ENCODE measurements at regions not wholly inside any gene's neighbourhood (a gene's known extent, or its start where the extent isn't known, plus 50 kb on each side); places are given as distances from the start of the nearest gene placed in this dataset.

DNA sequence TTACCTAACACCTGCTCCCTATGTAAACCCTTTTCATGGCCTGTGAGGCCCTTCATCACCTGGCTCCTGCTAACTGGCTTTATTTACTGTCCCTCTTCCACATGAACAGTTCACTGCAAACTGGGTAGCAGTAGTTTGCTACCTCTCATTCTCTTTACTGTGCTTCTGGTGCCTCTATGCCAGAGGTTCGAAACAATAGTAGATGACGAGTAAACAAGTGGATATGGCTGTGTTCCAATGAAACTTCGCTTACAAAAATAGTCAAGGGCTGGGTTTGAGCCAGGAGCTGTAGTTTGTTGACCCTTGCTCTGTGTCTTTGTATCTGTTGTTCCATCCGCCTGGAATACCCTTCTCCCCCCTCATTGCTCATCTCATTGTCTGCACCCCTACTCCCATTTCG lies 233.6 kb upstream of the RMST start:
- ATAC-seq, result no peak
- TF ChIP-seq, protein P1, sequence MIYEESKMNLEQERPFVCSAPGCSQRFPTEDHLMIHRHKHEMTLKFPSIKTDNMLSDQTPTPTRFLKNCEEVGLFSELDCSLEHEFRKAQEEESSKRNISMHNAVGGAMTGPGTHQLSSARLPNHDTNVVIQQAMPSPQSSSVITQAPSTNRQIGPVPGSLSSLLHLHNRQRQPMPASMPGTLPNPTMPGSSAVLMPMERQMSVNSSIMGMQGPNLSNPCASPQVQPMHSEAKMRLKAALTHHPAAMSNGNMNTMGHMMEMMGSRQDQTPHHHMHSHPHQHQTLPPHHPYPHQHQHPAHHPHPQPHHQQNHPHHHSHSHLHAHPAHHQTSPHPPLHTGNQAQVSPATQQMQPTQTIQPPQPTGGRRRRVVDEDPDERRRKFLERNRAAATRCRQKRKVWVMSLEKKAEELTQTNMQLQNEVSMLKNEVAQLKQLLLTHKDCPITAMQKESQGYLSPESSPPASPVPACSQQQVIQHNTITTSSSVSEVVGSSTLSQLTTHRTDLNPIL (CRISPR knock-in tag; IDR thresholded peaks at IDR 0.05; ENCODE audit: low read depth), result no peak
- TF ChIP-seq ISL1 (CRISPR knock-in tag; IDR thresholded peaks at IDR 0.05), result no peak
- no peak for TF ChIP-seq OSR1 (CRISPR knock-in tag; IDR thresholded peaks at IDR 0.05)
- TF ChIP-seq TCF4 (CRISPR knock-in tag; IDR thresholded peaks at IDR 0.05; ENCODE audit: borderline replicate concordance), result no peak
- no peak for TF ChIP-seq ZFP30 (CRISPR knock-in tag; IDR thresholded peaks at IDR 0.05)
- TF ChIP-seq CSDC2 (CRISPR knock-in tag; IDR thresholded peaks at IDR 0.05), result no peak
- TF ChIP-seq, protein P2, sequence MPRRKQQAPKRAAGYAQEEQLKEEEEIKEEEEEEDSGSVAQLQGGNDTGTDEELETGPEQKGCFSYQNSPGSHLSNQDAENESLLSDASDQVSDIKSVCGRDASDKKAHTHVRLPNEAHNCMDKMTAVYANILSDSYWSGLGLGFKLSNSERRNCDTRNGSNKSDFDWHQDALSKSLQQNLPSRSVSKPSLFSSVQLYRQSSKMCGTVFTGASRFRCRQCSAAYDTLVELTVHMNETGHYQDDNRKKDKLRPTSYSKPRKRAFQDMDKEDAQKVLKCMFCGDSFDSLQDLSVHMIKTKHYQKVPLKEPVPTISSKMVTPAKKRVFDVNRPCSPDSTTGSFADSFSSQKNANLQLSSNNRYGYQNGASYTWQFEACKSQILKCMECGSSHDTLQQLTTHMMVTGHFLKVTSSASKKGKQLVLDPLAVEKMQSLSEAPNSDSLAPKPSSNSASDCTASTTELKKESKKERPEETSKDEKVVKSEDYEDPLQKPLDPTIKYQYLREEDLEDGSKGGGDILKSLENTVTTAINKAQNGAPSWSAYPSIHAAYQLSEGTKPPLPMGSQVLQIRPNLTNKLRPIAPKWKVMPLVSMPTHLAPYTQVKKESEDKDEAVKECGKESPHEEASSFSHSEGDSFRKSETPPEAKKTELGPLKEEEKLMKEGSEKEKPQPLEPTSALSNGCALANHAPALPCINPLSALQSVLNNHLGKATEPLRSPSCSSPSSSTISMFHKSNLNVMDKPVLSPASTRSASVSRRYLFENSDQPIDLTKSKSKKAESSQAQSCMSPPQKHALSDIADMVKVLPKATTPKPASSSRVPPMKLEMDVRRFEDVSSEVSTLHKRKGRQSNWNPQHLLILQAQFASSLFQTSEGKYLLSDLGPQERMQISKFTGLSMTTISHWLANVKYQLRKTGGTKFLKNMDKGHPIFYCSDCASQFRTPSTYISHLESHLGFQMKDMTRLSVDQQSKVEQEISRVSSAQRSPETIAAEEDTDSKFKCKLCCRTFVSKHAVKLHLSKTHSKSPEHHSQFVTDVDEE (CRISPR knock-in tag; IDR thresholded peaks at IDR 0.05), result no peak
- TF ChIP-seq SNAI2 (CRISPR knock-in tag; IDR thresholded peaks at IDR 0.05), result no peak

DNA sequence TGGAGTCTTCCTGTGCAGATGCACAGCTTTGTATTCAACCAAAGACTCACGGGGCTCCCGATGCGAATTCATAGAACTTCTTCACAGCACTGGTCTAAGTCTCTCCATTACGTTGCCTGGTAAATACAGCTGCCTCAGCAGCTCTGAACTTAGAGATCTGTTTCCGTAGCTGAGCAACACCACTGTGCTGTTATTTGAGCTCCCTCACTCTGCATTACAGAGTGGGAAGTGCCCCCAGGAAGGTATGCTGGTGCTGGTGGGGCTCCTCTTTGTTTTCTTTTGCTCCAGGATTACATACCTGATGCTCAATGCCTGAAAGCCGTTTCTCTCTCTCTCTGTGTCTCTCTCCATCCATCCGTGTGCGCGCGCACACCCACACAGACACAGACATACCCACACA lies 227.5 kb upstream of the RMST start:
- TF ChIP-seq ZNF70 (CRISPR knock-in tag; IDR thresholded peaks at IDR 0.05) (no peak), PPARA (CRISPR knock-in tag; IDR thresholded peaks at IDR 0.05; ENCODE audit: borderline replicate concordance) (no peak), ESRRG (CRISPR knock-in tag; IDR thresholded peaks at IDR 0.05) (no peak), GLIS3 (CRISPR knock-in tag; IDR thresholded peaks at IDR 0.05) (no peak), ISL1 (CRISPR knock-in tag; IDR thresholded peaks at IDR 0.05) (no peak), BACH2 (CRISPR knock-in tag; IDR thresholded peaks at IDR 0.05; ENCODE audit: borderline replicate concordance) (no peak), ZNF565 (CRISPR knock-in tag; conservative IDR thresholded peaks at IDR 0.05; ENCODE audit: low read depth) (no peak), CSDC2 (CRISPR knock-in tag; IDR thresholded peaks at IDR 0.05) (no peak), ZNF8 (CRISPR knock-in tag; IDR thresholded peaks at IDR 0.05) (no peak), ARNTL (CRISPR knock-in tag; IDR thresholded peaks at IDR 0.05; ENCODE audit: borderline replicate concordance, low read depth) (no peak), ZFP30 (CRISPR knock-in tag; IDR thresholded peaks at IDR 0.05) (no peak), TCF4 (CRISPR knock-in tag; IDR thresholded peaks at IDR 0.05; ENCODE audit: borderline replicate concordance) (no peak), TOX (CRISPR knock-in tag; IDR thresholded peaks at IDR 0.05; ENCODE audit: borderline replicate concordance) (no peak), ZC3H10 (CRISPR knock-in tag; IDR thresholded peaks at IDR 0.05) (no peak), ZFP3 (CRISPR knock-in tag; IDR thresholded peaks at IDR 0.05) (no peak)
- TF ChIP-seq, protein P2 (CRISPR knock-in tag; IDR thresholded peaks at IDR 0.05), result no peak
- TF ChIP-seq, protein P3, sequence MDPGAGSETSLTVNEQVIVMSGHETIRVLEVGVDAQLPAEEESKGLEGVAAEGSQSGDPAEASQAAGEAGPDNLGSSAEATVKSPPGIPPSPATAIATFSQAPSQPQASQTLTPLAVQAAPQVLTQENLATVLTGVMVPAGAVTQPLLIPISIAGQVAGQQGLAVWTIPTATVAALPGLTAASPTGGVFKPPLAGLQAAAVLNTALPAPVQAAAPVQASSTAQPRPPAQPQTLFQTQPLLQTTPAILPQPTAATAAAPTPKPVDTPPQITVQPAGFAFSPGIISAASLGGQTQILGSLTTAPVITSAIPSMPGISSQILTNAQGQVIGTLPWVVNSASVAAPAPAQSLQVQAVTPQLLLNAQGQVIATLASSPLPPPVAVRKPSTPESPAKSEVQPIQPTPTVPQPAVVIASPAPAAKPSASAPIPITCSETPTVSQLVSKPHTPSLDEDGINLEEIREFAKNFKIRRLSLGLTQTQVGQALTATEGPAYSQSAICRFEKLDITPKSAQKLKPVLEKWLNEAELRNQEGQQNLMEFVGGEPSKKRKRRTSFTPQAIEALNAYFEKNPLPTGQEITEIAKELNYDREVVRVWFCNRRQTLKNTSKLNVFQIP (CRISPR knock-in tag; IDR thresholded peaks at IDR 0.05; ENCODE audit: borderline replicate concordance, low read depth), result no peak
- TF ChIP-seq, protein P4, sequence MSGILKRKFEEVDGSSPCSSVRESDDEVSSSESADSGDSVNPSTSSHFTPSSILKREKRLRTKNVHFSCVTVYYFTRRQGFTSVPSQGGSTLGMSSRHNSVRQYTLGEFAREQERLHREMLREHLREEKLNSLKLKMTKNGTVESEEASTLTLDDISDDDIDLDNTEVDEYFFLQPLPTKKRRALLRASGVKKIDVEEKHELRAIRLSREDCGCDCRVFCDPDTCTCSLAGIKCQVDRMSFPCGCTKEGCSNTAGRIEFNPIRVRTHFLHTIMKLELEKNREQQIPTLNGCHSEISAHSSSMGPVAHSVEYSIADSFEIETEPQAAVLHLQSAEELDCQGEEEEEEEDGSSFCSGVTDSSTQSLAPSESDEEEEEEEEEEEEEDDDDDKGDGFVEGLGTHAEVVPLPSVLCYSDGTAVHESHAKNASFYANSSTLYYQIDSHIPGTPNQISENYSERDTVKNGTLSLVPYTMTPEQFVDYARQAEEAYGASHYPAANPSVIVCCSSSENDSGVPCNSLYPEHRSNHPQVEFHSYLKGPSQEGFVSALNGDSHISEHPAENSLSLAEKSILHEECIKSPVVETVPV (CRISPR knock-in tag; IDR thresholded peaks at IDR 0.05), result no peak
- ATAC-seq, result no peak

DNA sequence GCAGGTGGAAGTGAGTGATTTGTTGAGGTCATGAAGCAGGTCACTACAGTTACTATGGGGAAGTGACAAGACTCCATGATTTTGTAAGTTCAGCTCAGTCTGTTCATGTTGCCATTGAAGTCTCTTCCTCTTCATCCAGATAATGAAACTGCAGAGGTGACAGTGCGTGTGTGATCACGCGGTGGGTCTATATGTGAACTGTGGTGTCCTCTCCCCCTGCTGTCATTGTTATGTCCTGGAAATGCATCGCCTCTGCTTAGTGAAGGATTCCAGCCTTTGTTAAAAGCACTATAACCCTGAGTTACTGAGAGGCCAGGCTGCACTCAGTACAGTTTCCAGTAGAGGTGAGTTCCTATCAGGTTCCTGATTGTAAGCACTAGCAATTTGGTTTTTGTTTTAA lies 216.2 kb upstream of the RMST start:
- ATAC-seq, result no peak
- TF ChIP-seq ESRRG (CRISPR knock-in tag; IDR thresholded peaks at IDR 0.05) (no peak), ZNF565 (CRISPR knock-in tag; conservative IDR thresholded peaks at IDR 0.05; ENCODE audit: low read depth) (no peak), ZC3H10 (CRISPR knock-in tag; IDR thresholded peaks at IDR 0.05) (no peak), ARNTL (CRISPR knock-in tag; IDR thresholded peaks at IDR 0.05; ENCODE audit: borderline replicate concordance, low read depth) (no peak), ZFP30 (CRISPR knock-in tag; IDR thresholded peaks at IDR 0.05) (no peak), BACH2 (CRISPR knock-in tag; IDR thresholded peaks at IDR 0.05; ENCODE audit: borderline replicate concordance) (no peak), RARB (CRISPR knock-in tag; IDR thresholded peaks at IDR 0.05) (no peak), ZNF8 (CRISPR knock-in tag; IDR thresholded peaks at IDR 0.05) (no peak), TOX (CRISPR knock-in tag; IDR thresholded peaks at IDR 0.05; ENCODE audit: borderline replicate concordance) (no peak), ISL1 (CRISPR knock-in tag; IDR thresholded peaks at IDR 0.05) (no peak), SNAI2 (CRISPR knock-in tag; IDR thresholded peaks at IDR 0.05) (no peak), CSDC2 (CRISPR knock-in tag; IDR thresholded peaks at IDR 0.05) (no peak), ZNF70 (CRISPR knock-in tag; IDR thresholded peaks at IDR 0.05) (no peak), ZFP3 (CRISPR knock-in tag; IDR thresholded peaks at IDR 0.05) (no peak)
- TF ChIP-seq, protein P3 (CRISPR knock-in tag; IDR thresholded peaks at IDR 0.05; ENCODE audit: borderline replicate concordance, low read depth), result no peak

All from SK-N-SH treated with all-trans-retinoic acid at 6 μM for 48 hours (cell line).